Mesendoderm (in vitro differentiated cells): ENCODE measurements at regions not wholly inside any gene's neighbourhood (a gene's known extent, or its start where the extent isn't known, plus 50 kb on each side); places are given as distances from the start of the nearest gene placed in this dataset.

Experiments used
- DNase-seq: peaks from one replicate; pipeline ENCODE4 v3.0.0; 2013
- H2AK5ac ChIP-seq: 2 replicates; pipeline ENCODE4 v1.6.1; 2013; ENCODE audit warnings: low read length, inconsistent platforms
- H2BK120ac ChIP-seq: 2 replicates; pipeline ENCODE4 v1.6.1; 2013; ENCODE audit warnings: low read depth, mild to moderate bottlenecking, low read length, moderate library complexity, mixed read lengths
- H2BK15ac ChIP-seq: replicated peaks from 2 replicates; pipeline ENCODE4 v1.6.1; 2013; ENCODE audit warnings: low read depth, mild to moderate bottlenecking, moderate library complexity
- H2BK5ac ChIP-seq: 2 replicates; pipeline ENCODE4 v1.6.1; 2013; ENCODE audit warnings: low read length, inconsistent platforms
- H3K18ac ChIP-seq: 2 replicates; pipeline ENCODE4 v1.6.1; 2013; ENCODE audit warnings: mild to moderate bottlenecking, low read length, mixed read lengths
- H3K23ac ChIP-seq: one replicate; pipeline ENCODE4 v1.6.1; 2013; ENCODE audit warnings: low read length
- H3K27ac ChIP-seq: 2 replicates; pipeline ENCODE4 v1.5.1; 2013; ENCODE audit warnings: low read depth, mild to moderate bottlenecking, inconsistent platforms, low read length, moderate library complexity
- H3K27me3 ChIP-seq: 2 replicates; pipeline ENCODE4 v1.6.1; 2013; ENCODE audit warnings: low read length, control low read depth, mild to moderate bottlenecking, inconsistent platforms; ENCODE audit not compliant: insufficient read depth, poor library complexity
- H3K36me3 ChIP-seq: 2 replicates; pipeline ENCODE4 v1.6.1; 2013; ENCODE audit warnings: low read length, inconsistent platforms; ENCODE audit not compliant: control insufficient read depth, insufficient read depth
- H3K4ac ChIP-seq: one replicate; pipeline ENCODE4 v1.6.1; 2013; ENCODE audit warnings: low read depth, mild to moderate bottlenecking, low read length, moderate library complexity
- H3K4me1 ChIP-seq: 2 replicates; pipeline ENCODE4 v1.6.1; 2013; ENCODE audit warnings: low read depth, low read length, inconsistent platforms; ENCODE audit not compliant: control insufficient read depth
- H3K4me2 ChIP-seq: 2 replicates; pipeline ENCODE4 v1.6.1; 2013; ENCODE audit warnings: low read length
- H3K4me3 ChIP-seq: 2 replicates; pipeline ENCODE4 v1.5.1; 2013; ENCODE audit warnings: mild to moderate bottlenecking, low read length
- H3K56ac ChIP-seq: one replicate; pipeline ENCODE4 v1.6.1; 2013; ENCODE audit warnings: low read length
- H3K79me1 ChIP-seq: 2 replicates; pipeline ENCODE4 v1.6.1; 2013; ENCODE audit warnings: low read length, inconsistent platforms
- H3K79me2 ChIP-seq: 2 replicates; pipeline ENCODE4 v1.6.1; 2013; ENCODE audit warnings: mild to moderate bottlenecking, low read length; ENCODE audit not compliant: control insufficient read depth, insufficient read depth
- H3K9ac ChIP-seq: 2 replicates; pipeline ENCODE4 v1.6.1; 2013; ENCODE audit warnings: low read length, inconsistent platforms
- H4K5ac ChIP-seq: one replicate; pipeline ENCODE4 v1.6.1; 2013; ENCODE audit warnings: low read length
- H4K8ac ChIP-seq: one replicate; pipeline ENCODE4 v1.6.1; 2013; ENCODE audit warnings: low read depth, mild to moderate bottlenecking, control low read depth, low read length, moderate library complexity
- WGBS: extraction: QIAGEN DNeasy Blood & Tissue Kit; methylation state at CpG from one replicate; pipeline ENCODE4 v1.1.7; 2013; ENCODE audit warnings: low lambda C conversion rate, missing lambda C conversion rate; ENCODE audit not compliant: insufficient coverage; ENCODE audit errors: extremely low coverage; 5-methylcytosine and 5-hydroxymethylcytosine counted together

DNA sequence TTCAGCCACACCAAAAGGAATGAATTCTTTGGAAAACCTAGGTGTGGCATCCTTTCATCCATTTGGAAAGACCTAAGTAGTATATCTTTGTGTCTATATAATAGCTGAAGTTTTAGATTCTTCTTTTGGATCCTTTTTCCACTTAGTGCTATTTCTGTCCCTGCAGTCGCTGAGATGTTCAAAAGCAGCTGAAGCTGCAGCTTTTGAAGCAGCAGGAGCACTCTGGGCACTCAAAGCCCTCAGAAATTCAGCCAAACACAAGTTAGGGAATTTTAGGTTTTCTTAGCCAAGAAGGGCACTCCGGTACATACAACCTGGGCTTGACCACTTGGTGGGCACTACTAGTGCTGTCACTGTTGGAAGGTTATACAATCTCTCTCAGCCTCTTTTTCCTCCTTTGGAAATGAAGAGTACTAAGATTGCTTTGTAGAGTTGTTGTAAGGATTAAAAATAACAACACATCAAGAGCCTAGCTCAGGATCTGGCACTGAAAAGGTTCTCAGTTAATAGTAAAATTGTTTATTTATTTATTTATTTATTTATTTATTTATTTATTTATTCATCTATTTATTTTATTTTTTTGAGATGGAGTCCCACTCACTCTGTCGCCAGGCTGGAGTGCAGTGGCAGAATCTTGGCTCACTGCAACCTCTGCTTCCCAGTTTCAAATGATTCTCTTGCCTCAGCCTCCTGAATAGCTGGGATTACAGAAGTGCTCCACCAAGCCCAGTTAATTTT is 71.9 kb upstream of the SLC22A16 start:
- no peak for DNase-seq
- Histone ChIP-seq H3K27me3 (no peaks in the 10 kb centered on the region), H3K36me3 (no peaks in the 10 kb centered on the region), H2BK120ac (no peak overlapping the region), H2AK5ac (no peak overlapping the region), H3K4me1 (no peaks in the 10 kb centered on the region), H3K4me3 (no peak overlapping the region), H4K5ac (no peak overlapping the region), H3K18ac (no peak overlapping the region), H3K79me1 (no peaks in the 10 kb centered on the region), H3K4ac (no peak overlapping the region), H3K27ac (no peak overlapping the region), H4K8ac (no peak overlapping the region), H3K79me2 (no peaks in the 10 kb centered on the region), H3K4me2 (no peak overlapping the region), H3K23ac (no peak overlapping the region), H3K9ac (no peak overlapping the region), H2BK5ac (no peak overlapping the region), H2BK15ac (no peak overlapping the region), H3K56ac (no peak overlapping the region)
- no CpG with 5 or more reads among the region's 3 CpGs for WGBS

GRCh38 chr6:110547266-110547964 is 71.0 kb upstream of the SLC22A16 start:
- H3K27ac ChIP-seq, result no peak overlapping the region
- no peak overlapping the region for H3K23ac ChIP-seq
- H2AK5ac ChIP-seq, result no peak overlapping the region
- no peaks in the 10 kb centered on the region for H3K4me1 ChIP-seq
- no peak overlapping the region for H3K18ac ChIP-seq
- H2BK5ac ChIP-seq, result no peak overlapping the region
- no CpG with 5 or more reads among the region's 1 CpG for WGBS
- no peaks in the 10 kb centered on the region for H3K79me2 ChIP-seq
- H4K8ac ChIP-seq, result no peak overlapping the region
- H2BK15ac ChIP-seq, result no peak overlapping the region
- H3K4me3 ChIP-seq, result no peak overlapping the region
- H3K36me3 ChIP-seq, result no peaks in the 10 kb centered on the region
- H3K56ac ChIP-seq, result no peak overlapping the region
- H3K4me2 ChIP-seq, result no peak overlapping the region
- H3K4ac ChIP-seq, result no peak overlapping the region
- H3K9ac ChIP-seq, result no peak overlapping the region
- H2BK120ac ChIP-seq, result no peak overlapping the region
- peak; percentile 75 for DNase-seq
- H3K79me1 ChIP-seq, result no peaks in the 10 kb centered on the region
- H3K27me3 ChIP-seq, result no peaks in the 10 kb centered on the region
- no peak overlapping the region for H4K5ac ChIP-seq

DNA sequence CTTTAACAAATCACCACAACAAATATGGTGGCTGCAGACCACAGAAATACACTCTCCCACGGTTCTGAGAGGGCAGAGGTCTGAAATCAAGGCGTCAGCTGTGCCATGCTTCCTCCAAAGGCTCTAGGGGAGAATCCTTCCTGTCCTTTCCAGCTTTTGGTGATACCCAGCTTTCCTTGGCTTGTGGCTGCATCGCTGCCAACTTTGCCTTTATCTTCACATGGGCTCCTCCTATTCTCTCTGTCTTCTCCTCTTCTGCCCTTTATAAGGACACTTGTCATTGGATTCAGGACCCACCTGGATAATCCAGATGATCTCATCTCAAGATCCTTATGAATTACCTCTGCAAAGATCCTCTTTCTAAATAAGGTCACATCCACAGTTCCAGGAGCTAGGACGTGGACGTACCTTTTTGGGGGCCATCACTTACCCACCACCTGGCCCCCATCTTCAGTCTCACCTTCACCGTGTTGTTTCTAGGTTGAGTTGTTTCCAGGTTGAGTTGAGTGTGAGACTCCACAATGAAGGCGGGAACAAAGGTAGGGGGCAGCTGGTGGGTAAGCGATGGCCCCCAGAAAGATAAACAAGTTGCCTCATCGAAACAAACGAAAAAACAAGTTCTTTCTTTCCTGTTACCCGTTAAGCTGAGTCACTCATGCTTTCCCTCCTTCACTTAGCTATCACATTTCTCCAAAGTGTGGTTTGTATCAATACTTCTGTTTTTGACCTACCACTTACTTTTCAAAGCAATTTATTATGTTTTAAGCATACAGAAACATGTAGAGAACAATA is 68.9 kb upstream of the SLC22A16 start:
- no peak overlapping the region for H3K27ac ChIP-seq
- no peaks in the 10 kb centered on the region for H3K36me3 ChIP-seq
- no peaks in the 10 kb centered on the region for H3K4me1 ChIP-seq
- no CpG with 5 or more reads among the region's 11 CpGs for WGBS
- H3K18ac ChIP-seq, result no peak overlapping the region
- H3K4me2 ChIP-seq, result no peak overlapping the region
- H2AK5ac ChIP-seq, result no peak overlapping the region
- H3K27me3 ChIP-seq, result no peaks in the 10 kb centered on the region
- no peak overlapping the region for H3K4me3 ChIP-seq
- no peak overlapping the region for H2BK5ac ChIP-seq
- no peak overlapping the region for H3K56ac ChIP-seq
- DNase-seq, result no peak
- no peak overlapping the region for H3K23ac ChIP-seq
- H2BK120ac ChIP-seq, result no peak overlapping the region
- H3K79me1 ChIP-seq, result no peaks in the 10 kb centered on the region
- no peak overlapping the region for H3K9ac ChIP-seq
- no peak overlapping the region for H2BK15ac ChIP-seq
- H3K79me2 ChIP-seq, result no peaks in the 10 kb centered on the region
- no peak overlapping the region for H4K5ac ChIP-seq
- no peak overlapping the region for H4K8ac ChIP-seq
- H3K4ac ChIP-seq, result no peak overlapping the region

- Histone ChIP-seq H3K27ac (no peak overlapping the region), H4K5ac (no peak overlapping the region), H3K27me3 (no peaks in the 10 kb centered on the region), H3K4me3 (no peak overlapping the region), H3K4ac (no peak overlapping the region), H3K56ac (no peak overlapping the region), H2BK5ac (no peak overlapping the region), H3K79me2 (no peaks in the 10 kb centered on the region), H3K23ac (no peak overlapping the region), H3K36me3 (no peaks in the 10 kb centered on the region), H3K4me2 (no peak overlapping the region), H3K18ac (no peak overlapping the region), H3K4me1 (no peaks in the 10 kb centered on the region), H3K79me1 (no peaks in the 10 kb centered on the region), H2AK5ac (no peak overlapping the region), H2BK15ac (no peak overlapping the region), H2BK120ac (no peak overlapping the region), H3K9ac (no peak overlapping the region), H4K8ac (no peak overlapping the region)
- DNase-seq, result no peak
- WGBS, result no CpG with 5 or more reads among the region's 5 CpGs
These were observed 68.1 kb upstream of the SLC22A16 start for GRCh38 chr6:110544472-110544871.

DNA sequence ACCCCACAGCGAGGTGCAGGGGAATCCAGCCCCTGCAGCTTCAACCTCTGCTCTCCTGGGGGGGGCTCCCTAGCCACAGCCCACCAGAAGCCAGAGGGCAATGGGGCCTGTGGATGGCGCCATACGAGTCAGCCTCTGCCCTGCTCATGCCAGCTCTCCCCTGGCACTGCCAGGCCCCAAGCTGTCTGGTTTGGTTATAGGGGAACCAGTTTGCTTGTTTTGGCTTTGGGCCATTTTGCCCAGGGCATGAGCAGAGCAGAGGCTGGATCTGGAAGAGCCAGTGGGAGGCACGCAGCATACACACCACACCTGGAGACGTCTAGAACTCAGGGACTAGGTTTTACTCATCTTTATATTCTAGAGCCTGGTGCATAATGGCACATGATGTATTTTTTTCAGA is 66.7 kb upstream of the SLC22A16 start:
- no peak overlapping the region for H3K4me3 ChIP-seq
- no peak overlapping the region for H3K56ac ChIP-seq
- no peak overlapping the region for H2BK15ac ChIP-seq
- no peak overlapping the region for H3K27ac ChIP-seq
- no peak overlapping the region for H2AK5ac ChIP-seq
- no peaks in the 10 kb centered on the region for H3K27me3 ChIP-seq
- H3K4me1 ChIP-seq, result no peaks in the 10 kb centered on the region
- no peak overlapping the region for H3K4ac ChIP-seq
- H3K18ac ChIP-seq, result no peak overlapping the region
- no peak overlapping the region for H4K8ac ChIP-seq
- H2BK5ac ChIP-seq, result no peak overlapping the region
- no peak overlapping the region for H3K9ac ChIP-seq
- DNase-seq, result no peak
- no peaks in the 10 kb centered on the region for H3K79me2 ChIP-seq
- no peaks in the 10 kb centered on the region for H3K79me1 ChIP-seq
- H2BK120ac ChIP-seq, result no peak overlapping the region
- no peak overlapping the region for H4K5ac ChIP-seq
- H3K4me2 ChIP-seq, result no peak overlapping the region
- WGBS, result no CpG with 5 or more reads among the region's 5 CpGs
- no peaks in the 10 kb centered on the region for H3K36me3 ChIP-seq
- H3K23ac ChIP-seq, result no peak overlapping the region
